ENCODE measurements at regions not wholly inside any gene's neighbourhood (a gene's known extent, or its start where the extent isn't known, plus 50 kb on each side); places are given as distances from the start of the nearest gene placed in this dataset.
"Not testable (repeated sequence)": the region's sequence is repeated elsewhere in the genome, so short reads cannot be mapped to it uniquely, and the experiment has no call there.

DNA sequence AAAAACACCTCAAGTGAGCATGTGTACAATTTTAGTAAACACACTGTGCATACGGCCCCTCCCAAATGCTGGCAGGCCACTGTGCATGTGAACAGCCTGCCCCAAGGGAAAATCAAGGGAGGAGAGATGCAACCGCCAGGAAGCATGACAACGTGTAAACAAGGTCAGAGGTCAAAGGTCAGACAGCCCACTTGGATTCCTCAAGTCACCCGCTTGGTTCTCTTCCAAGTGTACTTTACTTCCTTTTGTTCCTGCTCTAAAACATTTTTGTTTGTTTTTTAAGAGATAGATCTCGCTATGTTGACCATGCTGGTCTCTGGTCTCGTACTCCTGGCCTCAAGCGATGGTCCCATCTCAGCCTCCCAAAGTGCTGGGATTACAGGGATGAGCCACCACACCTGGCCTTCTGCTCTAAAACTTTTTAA, 126.7 kb upstream of the SHB start:
- no peak for DNase-seq (ENCODE audit: low read depth in 2 of 3, low spot score in 1 of 3)

DNA sequence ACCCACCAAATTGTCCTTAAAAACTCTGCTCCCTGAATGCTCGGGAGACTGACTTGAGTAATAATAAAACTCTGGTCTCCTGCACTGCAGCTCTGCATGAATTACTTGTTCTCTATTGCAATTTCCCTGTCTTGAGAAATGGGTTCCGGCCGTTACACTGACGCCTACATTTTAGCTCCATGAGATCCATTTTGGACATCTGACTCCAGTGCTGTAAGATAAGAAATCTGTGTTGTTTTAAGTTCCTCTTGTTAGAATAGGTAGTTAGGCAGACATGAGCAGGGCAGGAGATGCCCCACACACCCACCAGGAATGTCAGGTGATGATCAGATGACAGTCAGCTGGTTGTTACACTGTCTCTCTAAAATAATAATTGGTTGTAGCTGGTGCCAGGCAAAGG, 125.8 kb upstream of the SHB start:
- no peak for DNase-seq (ENCODE audit: low read depth in 2 of 3, low spot score in 1 of 3)

DNA sequence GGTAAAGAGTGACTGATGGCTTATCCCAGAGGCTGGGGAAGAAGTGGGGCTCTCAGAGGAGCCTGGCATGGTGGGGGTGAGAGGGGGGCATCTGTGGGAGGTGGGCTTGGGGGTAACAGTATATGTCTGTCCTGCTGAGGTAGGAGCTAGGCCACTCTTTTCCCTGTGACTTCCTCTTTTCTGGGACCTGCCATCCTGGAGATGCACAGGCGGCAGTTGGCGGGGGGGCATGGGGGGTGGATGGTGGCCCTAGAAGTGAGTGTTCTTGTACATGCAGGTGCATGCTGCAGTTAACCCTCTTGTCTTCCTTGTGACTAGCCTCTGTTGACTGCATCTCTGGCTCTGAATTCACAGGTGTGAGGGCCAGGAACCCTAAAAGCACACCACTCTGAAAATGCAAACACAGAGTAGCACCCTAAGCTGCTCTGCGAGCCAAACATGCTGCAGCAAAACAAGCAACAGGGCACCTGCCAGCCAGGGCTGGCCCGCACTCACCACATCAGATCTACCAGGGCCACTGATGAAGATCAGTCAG, 123.8 kb upstream of the SHB start:
- DNase-seq (ENCODE audit: low read depth in 2 of 3, low spot score in 1 of 3): no peak

- DNase-seq (ENCODE audit: low read depth in 2 of 3, low spot score in 1 of 3): no peak
Observed at GRCh38 chr9:38186404-38187115, 117.5 kb upstream of the SHB start.

DNA sequence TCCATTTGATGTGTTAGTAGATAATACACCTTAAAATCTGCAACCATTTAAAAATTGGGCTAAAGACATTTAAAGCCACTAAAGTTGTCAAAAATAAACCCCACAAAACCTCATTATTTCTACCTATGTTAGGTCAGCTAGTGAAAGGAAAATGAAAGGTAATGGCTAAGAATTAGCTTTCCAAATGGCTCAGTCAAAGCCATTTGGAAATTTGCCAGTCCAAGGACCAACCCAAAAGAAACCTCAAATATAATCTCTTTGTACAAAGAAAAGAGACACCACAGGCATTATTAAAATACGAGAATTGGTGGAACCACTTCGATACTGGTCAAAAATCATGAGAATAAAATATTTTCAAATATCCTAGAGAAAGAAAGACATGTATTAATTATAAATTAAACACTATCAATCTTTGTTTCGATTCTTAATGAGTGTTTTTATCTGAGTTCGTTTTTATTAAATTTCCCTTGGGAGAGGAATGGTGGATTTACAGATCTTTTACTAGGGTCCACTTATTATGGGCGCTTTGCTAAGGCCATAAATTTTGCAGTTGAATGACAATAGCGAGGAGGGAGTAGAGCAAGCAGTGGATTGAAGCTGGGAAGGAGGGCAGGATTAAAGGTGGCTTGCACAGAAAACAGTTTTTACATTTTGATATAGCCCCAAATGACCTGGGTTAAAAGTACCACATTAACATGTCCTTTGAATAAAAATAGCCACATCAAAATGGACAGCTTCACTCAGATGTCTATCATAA, 116.8 kb upstream of the SHB start:
- no peak for DNase-seq (ENCODE audit: low read depth in 2 of 3, low spot score in 1 of 3)

GRCh38 chr9:38183994-38184568, 115.1 kb upstream of the SHB start:
- no peak for DNase-seq (ENCODE audit: low read depth in 2 of 3, low spot score in 1 of 3)

- DNase-seq (ENCODE audit: low read depth in 2 of 3, low spot score in 1 of 3): no peak
Observed at GRCh38 chr9:38182321-38182720, 113.3 kb upstream of the SHB start.

GRCh38 chr9:38181866-38182265, 112.8 kb upstream of the SHB start:
- DNase-seq (ENCODE audit: low read depth in 2 of 3, low spot score in 1 of 3): no peak

GRCh38 chr9:38181232-38181631, 112.2 kb upstream of the SHB start:
- DNase-seq (ENCODE audit: low read depth in 2 of 3, low spot score in 1 of 3): no peak

DNA sequence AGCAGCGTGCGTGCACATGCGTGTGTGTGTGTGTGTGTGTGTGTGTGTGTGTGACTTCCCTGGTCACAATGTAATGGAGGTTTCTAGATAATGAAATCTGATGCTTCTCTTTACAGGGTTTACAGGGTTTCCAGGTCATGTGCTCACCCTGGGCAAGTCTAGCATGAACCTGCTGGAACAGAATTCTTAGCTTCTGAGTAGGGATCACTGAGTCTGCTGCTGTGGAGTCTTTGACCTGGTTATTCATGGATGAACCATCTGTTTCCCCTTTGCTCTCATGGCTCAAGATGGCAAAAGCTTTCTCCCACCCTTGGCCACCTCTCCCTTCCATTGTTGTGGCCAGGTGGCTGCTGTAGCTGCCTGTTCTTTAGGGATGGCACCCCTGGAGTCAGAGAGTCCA, 111.6 kb upstream of the SHB start:
- DNase-seq (ENCODE audit: low read depth in 2 of 3, low spot score in 1 of 3): no peak

- DNase-seq (ENCODE audit: low read depth in 2 of 3, low spot score in 1 of 3): no peak
Observed at GRCh38 chr9:38179965-38180364, 110.9 kb upstream of the SHB start.

DNA sequence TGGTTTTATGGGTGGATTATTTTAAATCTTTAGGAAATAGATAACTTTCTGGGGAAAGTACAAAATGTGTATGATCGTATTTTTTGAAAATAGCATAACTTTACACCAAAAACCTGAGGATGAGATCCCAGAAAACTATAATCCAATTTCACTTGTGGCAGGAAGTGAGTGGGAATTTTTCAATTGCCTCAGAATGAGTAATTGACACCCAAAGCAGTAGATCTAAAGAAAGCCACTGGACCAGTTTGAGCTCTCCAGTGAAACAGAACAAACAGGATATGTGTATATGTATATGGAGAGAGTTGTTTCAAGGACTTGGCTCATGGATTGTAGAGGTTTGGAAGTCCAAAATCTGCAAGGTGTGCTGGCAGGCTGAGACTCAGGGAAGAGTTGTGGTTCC, 109.2 kb upstream of the SHB start:
- DNase-seq (ENCODE audit: low read depth in 2 of 3, low spot score in 1 of 3): no peak

GRCh38 chr9:38177680-38178079, 108.7 kb upstream of the SHB start:
- DNase-seq (ENCODE audit: low read depth in 2 of 3, low spot score in 1 of 3): no peak

GRCh38 chr9:38176251-38176650, 107.2 kb upstream of the SHB start:
- DNase-seq (ENCODE audit: low read depth in 2 of 3, low spot score in 1 of 3): no peak

GRCh38 chr9:38175423-38175822, 106.4 kb upstream of the SHB start:
- DNase-seq (ENCODE audit: low read depth in 2 of 3, low spot score in 1 of 3): no peak

DNA sequence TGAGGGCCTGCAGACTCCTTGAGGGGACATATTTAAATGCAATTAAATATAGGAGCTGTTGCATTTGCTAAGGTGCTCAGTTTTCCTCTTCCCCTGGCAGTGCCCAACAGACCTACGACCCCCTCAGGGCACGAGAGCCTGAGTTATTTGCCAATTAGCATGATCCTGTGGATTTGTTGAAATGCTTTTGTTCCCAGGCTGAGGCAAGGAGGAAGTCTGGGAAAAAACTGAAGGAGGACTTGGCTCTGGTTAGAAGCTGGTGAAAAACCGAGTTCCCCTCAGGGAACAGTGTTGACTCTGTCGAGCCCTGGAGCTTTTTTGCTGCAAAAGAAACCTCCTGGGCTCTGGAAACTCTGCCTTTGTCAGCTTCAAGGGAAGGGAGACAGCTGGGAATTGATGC, 103.6 kb upstream of the SHB start:
- no peak for DNase-seq (ENCODE audit: low read depth in 2 of 3, low spot score in 1 of 3)

DNA sequence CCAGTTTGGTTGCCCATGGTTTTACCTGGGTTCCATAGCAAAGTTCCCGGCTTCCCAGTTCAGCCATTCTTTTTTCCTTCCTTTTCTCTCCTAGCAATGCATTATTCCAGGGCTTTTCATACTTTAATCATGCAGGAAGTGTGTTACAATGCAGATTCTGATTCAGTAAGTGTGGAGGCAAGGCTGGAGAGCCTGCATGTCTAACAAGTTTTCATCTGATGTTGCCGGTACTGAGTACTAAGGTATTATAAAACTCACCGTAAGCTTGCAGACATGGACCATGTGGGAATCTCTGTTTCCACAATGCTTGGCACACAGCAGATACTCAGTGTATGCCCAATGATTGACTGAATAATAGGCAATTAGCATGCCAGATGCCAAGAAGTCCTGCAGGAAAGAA, 102.9 kb upstream of the SHB start:
- DNase-seq (ENCODE audit: low read depth in 2 of 3, low spot score in 1 of 3): no peak

DNA sequence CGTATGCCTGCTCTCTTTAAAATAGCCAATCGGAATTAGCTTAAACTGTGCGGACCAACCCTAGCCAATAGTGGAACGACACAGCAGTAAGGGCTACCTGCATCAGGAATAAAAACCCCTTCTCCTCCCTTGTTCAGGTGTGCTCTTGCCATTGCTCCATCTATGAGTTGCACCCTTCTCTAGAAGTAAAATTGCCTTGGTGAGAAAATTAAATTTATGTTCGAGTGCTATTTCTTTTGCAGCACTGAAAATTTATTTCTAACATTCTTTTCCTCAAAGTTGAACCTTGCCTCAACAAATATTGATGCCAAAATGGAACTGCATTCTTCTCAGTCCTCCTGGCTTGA, 102.5 kb upstream of the SHB start:
- no peak for DNase-seq (ENCODE audit: low read depth in 2 of 3, low spot score in 1 of 3)

GRCh38 chr9:38170763-38171537, 101.9 kb upstream of the SHB start:
- peak in 2 of 3 donors; percentile 6 to 8 for DNase-seq (ENCODE audit: low read depth in 2 of 3, low spot score in 1 of 3)

DNA sequence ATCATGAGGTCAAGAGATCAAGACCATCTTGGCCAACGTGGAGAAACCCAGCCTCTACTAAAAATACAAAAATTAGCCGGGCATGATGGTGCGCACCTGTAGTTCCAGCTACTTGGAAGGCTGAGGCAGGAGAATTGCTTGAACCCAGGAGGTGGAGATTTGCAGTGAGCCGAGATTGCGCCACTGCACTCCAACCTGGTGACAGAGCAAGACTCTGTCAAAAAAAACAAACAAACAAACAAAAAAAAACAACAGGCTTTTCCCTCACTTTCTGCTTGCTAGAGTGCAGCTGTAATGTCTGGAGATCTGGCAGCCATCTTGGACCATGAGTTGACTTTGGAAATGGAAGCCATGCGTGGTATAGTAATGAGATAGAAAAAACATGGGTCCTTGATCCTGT, 101.1 kb upstream of the SHB start:
- not testable (repeated sequence) for DNase-seq (ENCODE audit: low read depth in 2 of 3, low spot score in 1 of 3)

- no peak for DNase-seq (ENCODE audit: low read depth in 2 of 3, low spot score in 1 of 3)
Observed at GRCh38 chr9:38166501-38166900, 97.5 kb upstream of the SHB start.

Measured in stimulated activated CD4-positive, alpha-beta T cell treated with anti-CD3 and anti-CD28 coated beads, Interleukin-12 subunit alpha, Interleukin-12 subunit beta, amount 100 ng/mL, for 48 hours (primary cell).